ENCODE measurements at regions not wholly inside any gene's neighbourhood (a gene's known extent, or its start where the extent isn't known, plus 50 kb on each side); places are given as distances from the start of the nearest gene placed in this dataset.

- no peak for TF ChIP-seq CTCF (IDR thresholded peaks at IDR 0.05)
- intact Hi-C loops (cut with DNase I, micrococcal nuclease) = no loop called here
- H3K4me3 ChIP-seq = no peak overlapping the region
- ATAC-seq (no peak), DNase-seq (no peak)
- no peaks in the 10 kb centered on the region for H3K9me3 ChIP-seq
- no peaks in the 10 kb centered on the region for H3K36me3 ChIP-seq (ENCODE audit: low read depth)
- no peaks in the 10 kb centered on the region for H3K4me1 ChIP-seq (ENCODE audit: low read depth)
Measured at GRCh38 chr1:38340409-38340808, 293.8 kb upstream of the POU3F1 start.

- Histone ChIP-seq H3K4me1 (ENCODE audit: low read depth) (no peaks in the 10 kb centered on the region), H3K4me3 (no peak overlapping the region), H3K9me3 (no peaks in the 10 kb centered on the region), H3K36me3 (ENCODE audit: low read depth) (no peaks in the 10 kb centered on the region)
- ATAC-seq (no peak), DNase-seq (no peak)
- intact Hi-C loops (cut with DNase I, micrococcal nuclease) = no loop called here
- no peak for TF ChIP-seq CTCF (IDR thresholded peaks at IDR 0.05)
Measured at GRCh38 chr1:38337711-38338110, 291.1 kb upstream of the POU3F1 start.

GRCh38 chr1:38336961-38337360 lies 290.4 kb upstream of the POU3F1 start:
- Histone ChIP-seq H3K4me1 (ENCODE audit: low read depth) (no peaks in the 10 kb centered on the region), H3K36me3 (ENCODE audit: low read depth) (no peaks in the 10 kb centered on the region), H3K4me3 (no peak overlapping the region), H3K9me3 (no peaks in the 10 kb centered on the region)
- intact Hi-C loops (cut with DNase I, micrococcal nuclease) = no loop called here
- ATAC-seq (no peak), DNase-seq (no peak)
- no peak for TF ChIP-seq CTCF (IDR thresholded peaks at IDR 0.05)

- DNase-seq = no peak
- no peak for ATAC-seq
- no peak for TF ChIP-seq CTCF (IDR thresholded peaks at IDR 0.05)
- intact Hi-C loops (cut with DNase I, micrococcal nuclease) = no loop called here
- Histone ChIP-seq H3K4me1 (ENCODE audit: low read depth) (no peaks in the 10 kb centered on the region), H3K4me3 (no peak overlapping the region), H3K9me3 (no peaks in the 10 kb centered on the region), H3K36me3 (ENCODE audit: low read depth) (no peaks in the 10 kb centered on the region)
Measured at GRCh38 chr1:38336301-38336923, 289.8 kb upstream of the POU3F1 start.

- H3K4me3 ChIP-seq = no peak overlapping the region
- no peak for DNase-seq
- no peak for ATAC-seq
- H3K4me1 ChIP-seq (ENCODE audit: low read depth) = no peaks in the 10 kb centered on the region
- no peaks in the 10 kb centered on the region for H3K36me3 ChIP-seq (ENCODE audit: low read depth)
- intact Hi-C loops (cut with DNase I, micrococcal nuclease) = no loop called here
- no peak for TF ChIP-seq CTCF (IDR thresholded peaks at IDR 0.05)
- H3K9me3 ChIP-seq = no peaks in the 10 kb centered on the region
Measured at GRCh38 chr1:38334930-38335592, 288.5 kb upstream of the POU3F1 start.

Measured in mucosa of descending colon (tissue), 3 donors.